ENCODE measurements at regions not wholly inside any gene's neighbourhood (a gene's known extent, or its start where the extent isn't known, plus 50 kb on each side); places are given as distances from the start of the nearest gene placed in this dataset.

- ATAC-seq: no peak
- Mint-ChIP-seq H3K27ac (no peak overlapping the region), H3K36me3 (ENCODE audit: low read depth) (no peaks in the 10 kb centered on the region), H3K27me3 (no peaks in the 10 kb centered on the region), H3K4me1 (ENCODE audit: low read depth) (no peaks in the 10 kb centered on the region), H3K9me3 (peaks cover 14% of the 10 kb centered on the region), H3K4me3 (no peak overlapping the region)
- TF ChIP-seq, protein P1, sequence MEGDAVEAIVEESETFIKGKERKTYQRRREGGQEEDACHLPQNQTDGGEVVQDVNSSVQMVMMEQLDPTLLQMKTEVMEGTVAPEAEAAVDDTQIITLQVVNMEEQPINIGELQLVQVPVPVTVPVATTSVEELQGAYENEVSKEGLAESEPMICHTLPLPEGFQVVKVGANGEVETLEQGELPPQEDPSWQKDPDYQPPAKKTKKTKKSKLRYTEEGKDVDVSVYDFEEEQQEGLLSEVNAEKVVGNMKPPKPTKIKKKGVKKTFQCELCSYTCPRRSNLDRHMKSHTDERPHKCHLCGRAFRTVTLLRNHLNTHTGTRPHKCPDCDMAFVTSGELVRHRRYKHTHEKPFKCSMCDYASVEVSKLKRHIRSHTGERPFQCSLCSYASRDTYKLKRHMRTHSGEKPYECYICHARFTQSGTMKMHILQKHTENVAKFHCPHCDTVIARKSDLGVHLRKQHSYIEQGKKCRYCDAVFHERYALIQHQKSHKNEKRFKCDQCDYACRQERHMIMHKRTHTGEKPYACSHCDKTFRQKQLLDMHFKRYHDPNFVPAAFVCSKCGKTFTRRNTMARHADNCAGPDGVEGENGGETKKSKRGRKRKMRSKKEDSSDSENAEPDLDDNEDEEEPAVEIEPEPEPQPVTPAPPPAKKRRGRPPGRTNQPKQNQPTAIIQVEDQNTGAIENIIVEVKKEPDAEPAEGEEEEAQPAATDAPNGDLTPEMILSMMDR (IDR thresholded peaks at IDR 0.05): no peak
- intact Hi-C loops (cut with micrococcal nuclease): no loop called here
- DNase-seq: no peak
- CTCF ChIA-PET: no interaction called here
- POLR2A ChIA-PET: no interaction called here
Observed at GRCh38 chr5:164934561-164934960, 1429.1 kb downstream of the MAT2B start.

GRCh38 chr5:164941132-164941531 is 1435.7 kb downstream of the MAT2B start:
- no peak for DNase-seq
- Mint-ChIP-seq H3K27ac (no peak overlapping the region), H3K27me3 (no peaks in the 10 kb centered on the region), H3K4me1 (ENCODE audit: low read depth) (no peaks in the 10 kb centered on the region), H3K36me3 (ENCODE audit: low read depth) (no peaks in the 10 kb centered on the region), H3K4me3 (no peak overlapping the region), H3K9me3 (no peaks in the 10 kb centered on the region)
- TF ChIP-seq, protein P1 (IDR thresholded peaks at IDR 0.05): no peak
- CTCF ChIA-PET: no interaction called here
- intact Hi-C loops (cut with micrococcal nuclease): no loop called here
- no peak for ATAC-seq
- POLR2A ChIA-PET: no interaction called here

DNA sequence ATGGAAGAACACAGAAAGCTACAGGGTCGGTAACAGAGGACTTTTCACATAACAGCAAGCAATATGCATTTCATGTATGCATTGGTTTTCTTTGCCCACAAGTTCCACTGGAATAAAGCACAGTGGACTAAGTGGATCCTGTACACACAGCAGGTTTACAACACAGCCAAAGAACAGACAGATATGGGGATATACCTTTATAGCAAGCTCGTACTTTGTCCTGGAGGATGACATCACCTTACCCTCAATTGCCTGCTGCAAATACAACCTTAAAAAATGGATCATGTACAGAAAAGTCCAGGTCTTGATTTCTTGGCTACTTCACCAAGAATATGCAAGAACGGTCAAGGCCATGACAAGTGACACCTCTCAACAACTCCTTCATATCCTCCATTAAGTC is 1445.5 kb downstream of the MAT2B start:
- ChIA-PET POLR2A (no interaction called here), CTCF (no interaction called here)
- DNase-seq (no peak), ATAC-seq (no peak)
- Mint-ChIP-seq H3K9me3 (peaks cover 3% of the 10 kb centered on the region), H3K4me1 (ENCODE audit: low read depth) (no peaks in the 10 kb centered on the region), H3K4me3 (no peak overlapping the region), H3K27ac (no peak overlapping the region), H3K36me3 (ENCODE audit: low read depth) (no peaks in the 10 kb centered on the region), H3K27me3 (no peaks in the 10 kb centered on the region)
- TF ChIP-seq, protein P1 (IDR thresholded peaks at IDR 0.05): no peak
- intact Hi-C loops (cut with micrococcal nuclease): no loop called here

GRCh38 chr5:164951570-164951969 is 1446.2 kb downstream of the MAT2B start:
- ATAC-seq: no peak
- TF ChIP-seq, protein P1 (IDR thresholded peaks at IDR 0.05): no peak
- CTCF ChIA-PET: no interaction called here
- no peak for DNase-seq
- Mint-ChIP-seq H3K27me3 (no peaks in the 10 kb centered on the region), H3K27ac (no peak overlapping the region), H3K36me3 (ENCODE audit: low read depth) (no peaks in the 10 kb centered on the region), H3K9me3 (peaks cover 5% of the 10 kb centered on the region), H3K4me1 (ENCODE audit: low read depth) (no peaks in the 10 kb centered on the region), H3K4me3 (no peak overlapping the region)
- POLR2A ChIA-PET: no interaction called here
- intact Hi-C loops (cut with micrococcal nuclease): no loop called here

GRCh38 chr5:164958688-164959087 is 1453.3 kb downstream of the MAT2B start:
- Mint-ChIP-seq H3K9me3 (peaks cover 7% of the 10 kb centered on the region), H3K36me3 (ENCODE audit: low read depth) (no peaks in the 10 kb centered on the region), H3K4me1 (ENCODE audit: low read depth) (no peaks in the 10 kb centered on the region), H3K27me3 (no peaks in the 10 kb centered on the region), H3K4me3 (no peak overlapping the region), H3K27ac (no peak overlapping the region)
- ATAC-seq (no peak), DNase-seq (no peak)
- intact Hi-C loops (cut with micrococcal nuclease): no loop called here
- TF ChIP-seq, protein P1 (IDR thresholded peaks at IDR 0.05): no peak
- CTCF ChIA-PET: no interaction called here
- POLR2A ChIA-PET: no interaction called here

Measured in activated CD8-positive, alpha-beta T cell treated with anti-CD3 and anti-CD28 coated beads for 36 hours (primary cell).